ENCODE measurements at regions not wholly inside any gene's neighbourhood (a gene's known extent, or its start where the extent isn't known, plus 50 kb on each side); places are given as distances from the start of the nearest gene placed in this dataset.

DNA sequence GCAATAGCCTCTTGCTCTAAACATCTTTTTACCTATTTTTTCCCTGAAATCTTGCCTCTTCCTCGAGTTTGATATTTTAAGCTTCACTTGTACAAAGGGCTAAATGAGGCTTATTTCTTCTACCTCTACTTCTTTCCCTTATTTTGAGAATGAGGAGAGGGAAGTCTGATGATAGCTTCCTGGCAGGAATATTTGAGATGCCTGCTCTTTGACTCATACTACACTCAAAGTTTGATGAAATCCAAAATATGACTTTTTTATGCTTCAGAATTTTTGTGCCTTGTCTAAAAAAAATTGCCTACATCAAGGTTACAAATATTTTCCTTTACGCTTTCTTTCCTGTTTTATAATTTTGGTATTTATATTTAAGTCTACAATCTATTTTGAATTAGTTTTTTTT is 624.4 kb upstream of the PLXNA2 start:
- Histone ChIP-seq H3K9me2 (ENCODE audit: insufficient read depth) (no peaks in the 10 kb centered on the region), H3K79me2 (replicated peaks; ENCODE audit: insufficient read depth) (no peaks in the 10 kb centered on the region), H4K20me1 (replicated peaks; ENCODE audit: insufficient read depth) (no peaks in the 10 kb centered on the region), H3F3A (replicated peaks; ENCODE audit: low read depth) (no peaks in the 10 kb centered on the region), H3K4me1 (ENCODE audit: insufficient read depth) (no peaks in the 10 kb centered on the region), H3K27me3 (ENCODE audit: insufficient read depth) (no peaks in the 10 kb centered on the region), H3K36me3 (ENCODE audit: insufficient read depth) (no peaks in the 10 kb centered on the region), H3K4me2 (no peak overlapping the region), H3K27ac (ENCODE audit: low read depth) (no peak overlapping the region), H3K4me3 (no peak overlapping the region), H2AFZ (no peak overlapping the region)
- Mint-ChIP-seq H3K4me1 (no peaks in the 10 kb centered on the region), H3K9me3 (no peaks in the 10 kb centered on the region), H3K36me3 (ENCODE audit: low read depth) (no peaks in the 10 kb centered on the region), H3K4me3 (no peak overlapping the region), H3K27me3 (ENCODE audit: insufficient read depth, low read depth, poor library complexity) (no peaks in the 10 kb centered on the region), H3K27ac (no peak overlapping the region)
- TF ChIP-seq, protein P1, sequence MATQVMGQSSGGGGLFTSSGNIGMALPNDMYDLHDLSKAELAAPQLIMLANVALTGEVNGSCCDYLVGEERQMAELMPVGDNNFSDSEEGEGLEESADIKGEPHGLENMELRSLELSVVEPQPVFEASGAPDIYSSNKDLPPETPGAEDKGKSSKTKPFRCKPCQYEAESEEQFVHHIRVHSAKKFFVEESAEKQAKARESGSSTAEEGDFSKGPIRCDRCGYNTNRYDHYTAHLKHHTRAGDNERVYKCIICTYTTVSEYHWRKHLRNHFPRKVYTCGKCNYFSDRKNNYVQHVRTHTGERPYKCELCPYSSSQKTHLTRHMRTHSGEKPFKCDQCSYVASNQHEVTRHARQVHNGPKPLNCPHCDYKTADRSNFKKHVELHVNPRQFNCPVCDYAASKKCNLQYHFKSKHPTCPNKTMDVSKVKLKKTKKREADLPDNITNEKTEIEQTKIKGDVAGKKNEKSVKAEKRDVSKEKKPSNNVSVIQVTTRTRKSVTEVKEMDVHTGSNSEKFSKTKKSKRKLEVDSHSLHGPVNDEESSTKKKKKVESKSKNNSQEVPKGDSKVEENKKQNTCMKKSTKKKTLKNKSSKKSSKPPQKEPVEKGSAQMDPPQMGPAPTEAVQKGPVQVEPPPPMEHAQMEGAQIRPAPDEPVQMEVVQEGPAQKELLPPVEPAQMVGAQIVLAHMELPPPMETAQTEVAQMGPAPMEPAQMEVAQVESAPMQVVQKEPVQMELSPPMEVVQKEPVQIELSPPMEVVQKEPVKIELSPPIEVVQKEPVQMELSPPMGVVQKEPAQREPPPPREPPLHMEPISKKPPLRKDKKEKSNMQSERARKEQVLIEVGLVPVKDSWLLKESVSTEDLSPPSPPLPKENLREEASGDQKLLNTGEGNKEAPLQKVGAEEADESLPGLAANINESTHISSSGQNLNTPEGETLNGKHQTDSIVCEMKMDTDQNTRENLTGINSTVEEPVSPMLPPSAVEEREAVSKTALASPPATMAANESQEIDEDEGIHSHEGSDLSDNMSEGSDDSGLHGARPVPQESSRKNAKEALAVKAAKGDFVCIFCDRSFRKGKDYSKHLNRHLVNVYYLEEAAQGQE (IDR thresholded peaks at IDR 0.05; ENCODE audit: unreplicated experiment): no peak
- no peak for TF ChIP-seq ZNF114 (CRISPR knock-in tag; IDR thresholded peaks at IDR 0.05)
- no peak for TF ChIP-seq EZH2phosphoT487 (IDR thresholded peaks at IDR 0.05; ENCODE audit: unreplicated experiment)
- TF ChIP-seq EZH2 (IDR thresholded peaks at IDR 0.05; ENCODE audit: low read depth, unreplicated experiment): no peak
- TF ChIP-seq CREB1 (CRISPR knock-in tag; IDR thresholded peaks at IDR 0.05; ENCODE audit: low read depth): no peak
- TF ChIP-seq, protein P2, sequence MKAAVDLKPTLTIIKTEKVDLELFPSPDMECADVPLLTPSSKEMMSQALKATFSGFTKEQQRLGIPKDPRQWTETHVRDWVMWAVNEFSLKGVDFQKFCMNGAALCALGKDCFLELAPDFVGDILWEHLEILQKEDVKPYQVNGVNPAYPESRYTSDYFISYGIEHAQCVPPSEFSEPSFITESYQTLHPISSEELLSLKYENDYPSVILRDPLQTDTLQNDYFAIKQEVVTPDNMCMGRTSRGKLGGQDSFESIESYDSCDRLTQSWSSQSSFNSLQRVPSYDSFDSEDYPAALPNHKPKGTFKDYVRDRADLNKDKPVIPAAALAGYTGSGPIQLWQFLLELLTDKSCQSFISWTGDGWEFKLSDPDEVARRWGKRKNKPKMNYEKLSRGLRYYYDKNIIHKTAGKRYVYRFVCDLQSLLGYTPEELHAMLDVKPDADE (IDR thresholded peaks at IDR 0.05): no peak
- no peak for TF ChIP-seq NANOG (IDR thresholded peaks at IDR 0.05; ENCODE audit: borderline replicate concordance)
- TF ChIP-seq, protein P3, sequence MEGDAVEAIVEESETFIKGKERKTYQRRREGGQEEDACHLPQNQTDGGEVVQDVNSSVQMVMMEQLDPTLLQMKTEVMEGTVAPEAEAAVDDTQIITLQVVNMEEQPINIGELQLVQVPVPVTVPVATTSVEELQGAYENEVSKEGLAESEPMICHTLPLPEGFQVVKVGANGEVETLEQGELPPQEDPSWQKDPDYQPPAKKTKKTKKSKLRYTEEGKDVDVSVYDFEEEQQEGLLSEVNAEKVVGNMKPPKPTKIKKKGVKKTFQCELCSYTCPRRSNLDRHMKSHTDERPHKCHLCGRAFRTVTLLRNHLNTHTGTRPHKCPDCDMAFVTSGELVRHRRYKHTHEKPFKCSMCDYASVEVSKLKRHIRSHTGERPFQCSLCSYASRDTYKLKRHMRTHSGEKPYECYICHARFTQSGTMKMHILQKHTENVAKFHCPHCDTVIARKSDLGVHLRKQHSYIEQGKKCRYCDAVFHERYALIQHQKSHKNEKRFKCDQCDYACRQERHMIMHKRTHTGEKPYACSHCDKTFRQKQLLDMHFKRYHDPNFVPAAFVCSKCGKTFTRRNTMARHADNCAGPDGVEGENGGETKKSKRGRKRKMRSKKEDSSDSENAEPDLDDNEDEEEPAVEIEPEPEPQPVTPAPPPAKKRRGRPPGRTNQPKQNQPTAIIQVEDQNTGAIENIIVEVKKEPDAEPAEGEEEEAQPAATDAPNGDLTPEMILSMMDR (conservative IDR thresholded peaks at IDR 0.05; ENCODE audit: low read depth in 2 of 2): no peak
- no peak for TF ChIP-seq ZNF331 (CRISPR knock-in tag; IDR thresholded peaks at IDR 0.05; ENCODE audit: low read depth)
- TF ChIP-seq, protein P4, sequence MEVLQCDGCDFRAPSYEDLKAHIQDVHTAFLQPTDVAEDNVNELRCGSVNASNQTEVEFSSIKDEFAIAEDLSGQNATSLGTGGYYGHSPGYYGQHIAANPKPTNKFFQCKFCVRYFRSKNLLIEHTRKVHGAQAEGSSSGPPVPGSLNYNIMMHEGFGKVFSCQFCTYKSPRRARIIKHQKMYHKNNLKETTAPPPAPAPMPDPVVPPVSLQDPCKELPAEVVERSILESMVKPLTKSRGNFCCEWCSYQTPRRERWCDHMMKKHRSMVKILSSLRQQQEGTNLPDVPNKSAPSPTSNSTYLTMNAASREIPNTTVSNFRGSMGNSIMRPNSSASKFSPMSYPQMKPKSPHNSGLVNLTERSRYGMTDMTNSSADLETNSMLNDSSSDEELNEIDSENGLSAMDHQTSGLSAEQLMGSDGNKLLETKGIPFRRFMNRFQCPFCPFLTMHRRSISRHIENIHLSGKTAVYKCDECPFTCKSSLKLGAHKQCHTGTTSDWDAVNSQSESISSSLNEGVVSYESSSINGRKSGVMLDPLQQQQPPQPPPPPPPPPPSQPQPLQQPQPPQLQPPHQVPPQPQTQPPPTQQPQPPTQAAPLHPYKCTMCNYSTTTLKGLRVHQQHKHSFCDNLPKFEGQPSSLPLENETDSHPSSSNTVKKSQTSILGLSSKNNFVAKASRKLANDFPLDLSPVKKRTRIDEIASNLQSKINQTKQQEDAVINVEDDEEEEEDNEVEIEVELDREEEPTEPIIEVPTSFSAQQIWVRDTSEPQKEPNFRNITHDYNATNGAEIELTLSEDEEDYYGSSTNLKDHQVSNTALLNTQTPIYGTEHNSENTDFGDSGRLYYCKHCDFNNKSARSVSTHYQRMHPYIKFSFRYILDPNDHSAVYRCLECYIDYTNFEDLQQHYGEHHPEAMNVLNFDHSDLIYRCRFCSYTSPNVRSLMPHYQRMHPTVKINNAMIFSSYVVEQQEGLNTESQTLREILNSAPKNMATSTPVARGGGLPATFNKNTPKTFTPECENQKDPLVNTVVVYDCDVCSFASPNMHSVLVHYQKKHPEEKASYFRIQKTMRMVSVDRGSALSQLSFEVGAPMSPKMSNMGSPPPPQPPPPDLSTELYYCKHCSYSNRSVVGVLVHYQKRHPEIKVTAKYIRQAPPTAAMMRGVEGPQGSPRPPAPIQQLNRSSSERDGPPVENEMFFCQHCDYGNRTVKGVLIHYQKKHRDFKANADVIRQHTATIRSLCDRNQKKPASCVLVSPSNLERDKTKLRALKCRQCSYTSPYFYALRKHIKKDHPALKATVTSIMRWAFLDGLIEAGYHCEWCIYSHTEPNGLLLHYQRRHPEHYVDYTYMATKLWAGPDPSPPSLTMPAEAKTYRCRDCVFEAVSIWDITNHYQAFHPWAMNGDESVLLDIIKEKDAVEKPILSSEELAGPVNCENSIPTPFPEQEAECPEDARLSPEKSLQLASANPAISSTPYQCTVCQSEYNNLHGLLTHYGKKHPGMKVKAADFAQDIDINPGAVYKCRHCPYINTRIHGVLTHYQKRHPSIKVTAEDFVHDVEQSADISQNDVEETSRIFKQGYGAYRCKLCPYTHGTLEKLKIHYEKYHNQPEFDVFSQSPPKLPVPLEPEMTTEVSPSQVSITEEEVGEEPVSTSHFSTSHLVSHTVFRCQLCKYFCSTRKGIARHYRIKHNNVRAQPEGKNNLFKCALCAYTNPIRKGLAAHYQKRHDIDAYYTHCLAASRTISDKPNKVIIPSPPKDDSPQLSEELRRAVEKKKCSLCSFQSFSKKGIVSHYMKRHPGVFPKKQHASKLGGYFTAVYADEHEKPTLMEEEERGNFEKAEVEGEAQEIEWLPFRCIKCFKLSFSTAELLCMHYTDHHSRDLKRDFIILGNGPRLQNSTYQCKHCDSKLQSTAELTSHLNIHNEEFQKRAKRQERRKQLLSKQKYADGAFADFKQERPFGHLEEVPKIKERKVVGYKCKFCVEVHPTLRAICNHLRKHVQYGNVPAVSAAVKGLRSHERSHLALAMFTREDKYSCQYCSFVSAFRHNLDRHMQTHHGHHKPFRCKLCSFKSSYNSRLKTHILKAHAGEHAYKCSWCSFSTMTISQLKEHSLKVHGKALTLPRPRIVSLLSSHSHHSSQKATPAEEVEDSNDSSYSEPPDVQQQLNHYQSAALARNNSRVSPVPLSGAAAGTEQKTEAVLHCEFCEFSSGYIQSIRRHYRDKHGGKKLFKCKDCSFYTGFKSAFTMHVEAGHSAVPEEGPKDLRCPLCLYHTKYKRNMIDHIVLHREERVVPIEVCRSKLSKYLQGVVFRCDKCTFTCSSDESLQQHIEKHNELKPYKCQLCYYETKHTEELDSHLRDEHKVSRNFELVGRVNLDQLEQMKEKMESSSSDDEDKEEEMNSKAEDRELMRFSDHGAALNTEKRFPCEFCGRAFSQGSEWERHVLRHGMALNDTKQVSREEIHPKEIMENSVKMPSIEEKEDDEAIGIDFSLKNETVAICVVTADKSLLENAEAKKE (CRISPR knock-in tag; IDR thresholded peaks at IDR 0.05): no peak
- no peak for DNase-seq (ENCODE audit: low spot score)
- ATAC-seq: no peak

Data from GM23338 (cell line).